ENCODE measurements at regions not wholly inside any gene's neighbourhood (a gene's known extent, or its start where the extent isn't known, plus 50 kb on each side); places are given as distances from the start of the nearest gene placed in this dataset.

GRCh38 chr2:2846332-2847208 lies 515.5 kb upstream of the MYT1L start:
- TF ChIP-seq CTCF (conservative IDR thresholded peaks at IDR 0.05 in 1 of 2, IDR thresholded peaks at IDR 0.05 in 1 of 2; ENCODE audit: low read depth in 1 of 2, low read length in 2 of 2): no peak
- no peak for TF ChIP-seq EZH2 (IDR thresholded peaks at IDR 0.05; ENCODE audit: low read length, missing control alignments)

Measured in fibroblast of lung (primary cell).